ENCODE measurements at regions not wholly inside any gene's neighbourhood (a gene's known extent, or its start where the extent isn't known, plus 50 kb on each side); places are given as distances from the start of the nearest gene placed in this dataset.

- TF ChIP-seq CTCF (IDR thresholded peaks at IDR 0.05) (no peak), POLR2A (IDR thresholded peaks at IDR 0.05) (no peak), POLR2AphosphoS5 (IDR thresholded peaks at IDR 0.05) (no peak), EP300 (IDR thresholded peaks at IDR 0.05) (no peak)
Measured at GRCh38 chr5:20615888-20616563, 628.0 kb upstream of the CDH18 start.

All from suprapubic skin (tissue), 4 donors.